H1 (cell line): ENCODE measurements at regions not wholly inside any gene's neighbourhood (a gene's known extent, or its start where the extent isn't known, plus 50 kb on each side); places are given as distances from the start of the nearest gene placed in this dataset.

ENCODE experiments used
- CTCF ChIP-seq, 3 experiments: IDR thresholded peaks; 1 replicate in 2 of 3; 2 replicates in 1 of 3; pipeline versions ENCODE4 v1.5.1 to v1.6.1; 2011; ENCODE audit warnings: low read length in 3 of 3, mild to moderate bottlenecking in 3 of 3, inconsistent platforms in 2 of 3, low read depth in 1 of 3, moderate library complexity in 1 of 3; ENCODE audit not compliant: insufficient read depth in 1 of 3; ENCODE audit errors: control extremely low read depth in 1 of 3
- GTF2F1 ChIP-seq: IDR thresholded peaks from 2 replicates; pipeline ENCODE4 v1.6.1; 2012; ENCODE audit warnings: low read depth, low read length, improper control_type of control experiment, borderline replicate concordance
- JUND ChIP-seq: IDR thresholded peaks from 2 replicates; pipeline ENCODE4 v1.6.1; 2011; ENCODE audit warnings: mild to moderate bottlenecking, improper control_type of control experiment, low read length
- SIX5 ChIP-seq: IDR thresholded peaks from 2 replicates; pipeline ENCODE4 v1.6.1; 2011; ENCODE audit warnings: mild to moderate bottlenecking, low read depth, low read length
- SP1 ChIP-seq: IDR thresholded peaks from 2 replicates; pipeline ENCODE4 v1.6.1; 2011; ENCODE audit warnings: low read depth, low read length

GRCh38 chr14:101224356-101225156 lies 321.0 kb upstream of the RTL1 start (continued):
- TF ChIP-seq SP1 (no peak), GTF2F1 (no peak), CTCF (IDR thresholded peaks at IDR 0.05; ENCODE audit: control extremely low read depth in 1 of 3, insufficient read depth in 1 of 3, low read depth in 1 of 3, low read length in 3 of 3) (peak in 2 of 3 experiments; percentile 7 to 25; a peak in 1 of 4 replicates), SIX5 (no peak), JUND (no peak)
